GM18858 (cell line): ENCODE measurements at regions not wholly inside any gene's neighbourhood (a gene's known extent, or its start where the extent isn't known, plus 50 kb on each side); places are given as distances from the start of the nearest gene placed in this dataset.

Experiments used
- ATAC-seq: cut with Tn5 transposase; IDR thresholded peaks from one replicate; pipeline ENCODE4 v1.9.1; 2021; ENCODE audit not compliant: unreplicated experiment

- no peak for ATAC-seq
Observed at GRCh38 chr6:167437888-167438484, 113.1 kb downstream of the TTLL2 start.

- no peak for ATAC-seq
Observed at GRCh38 chr6:167441715-167442206, 116.9 kb downstream of the TTLL2 start.

GRCh38 chr6:167442245-167442644 lies 117.4 kb downstream of the TTLL2 start:
- ATAC-seq, result no peak

GRCh38 chr6:167442796-167443680 lies 118.2 kb downstream of the TTLL2 start:
- ATAC-seq, result no peak

- no peak for ATAC-seq
Observed at GRCh38 chr6:167444602-167445346, 119.9 kb downstream of the TTLL2 start.

- ATAC-seq, result no peak
Observed at GRCh38 chr6:167445568-167445967, 120.7 kb downstream of the TTLL2 start.

GRCh38 chr6:167446046-167446445 lies 121.2 kb downstream of the TTLL2 start:
- ATAC-seq, result no peak

- no peak for ATAC-seq
Observed at GRCh38 chr6:167446971-167447370, 122.1 kb downstream of the TTLL2 start.

GRCh38 chr6:167448378-167448777 lies 123.5 kb downstream of the TTLL2 start:
- ATAC-seq, result no peak

GRCh38 chr6:167449094-167449861 lies 124.4 kb downstream of the TTLL2 start:
- no peak for ATAC-seq

GRCh38 chr6:167450626-167451025 lies 125.7 kb downstream of the TTLL2 start:
- ATAC-seq, result no peak

GRCh38 chr6:167452338-167453081 lies 127.6 kb downstream of the TTLL2 start:
- no peak for ATAC-seq

GRCh38 chr6:167453082-167453446 lies 128.2 kb downstream of the TTLL2 start:
- ATAC-seq, result no peak

GRCh38 chr6:167454003-167454402 lies 129.1 kb downstream of the TTLL2 start:
- ATAC-seq, result no peak

- ATAC-seq, result no peak
Observed at GRCh38 chr6:167455371-167455770, 130.5 kb downstream of the TTLL2 start.

- ATAC-seq, result no peak
Observed at GRCh38 chr6:167462514-167463312, 137.8 kb downstream of the TTLL2 start.

GRCh38 chr6:167464177-167464576 lies 139.3 kb downstream of the TTLL2 start:
- no peak for ATAC-seq

- ATAC-seq, result no peak
Observed at GRCh38 chr6:167465482-167465881, 140.6 kb downstream of the TTLL2 start.

GRCh38 chr6:167467282-167467681 lies 142.4 kb downstream of the TTLL2 start:
- no peak for ATAC-seq
